ENCODE measurements at regions not wholly inside any gene's neighbourhood (a gene's known extent, or its start where the extent isn't known, plus 50 kb on each side); places are given as distances from the start of the nearest gene placed in this dataset.

GRCh38 chr3:7973006-7973405 is 528.6 kb upstream of the LMCD1 start:
- Histone ChIP-seq H3K4me3 (ENCODE audit: low read depth in 1 of 3, low read length in 3 of 3) (no peak overlapping the region), H3K4me1 (ENCODE audit: control insufficient read depth in 4 of 4, insufficient read depth in 4 of 4, low read length in 3 of 4) (no peaks in the 10 kb centered on the region), H3K9ac (ENCODE audit: low read depth in 1 of 2, low read length in 2 of 2) (no peak overlapping the region), H3K27ac (ENCODE audit: low read depth in 1 of 2, low read length in 2 of 2) (no peak overlapping the region), H3K36me3 (ENCODE audit: control insufficient read depth in 4 of 4, insufficient read depth in 3 of 4, low read depth in 1 of 4, low read length in 3 of 4) (no peaks in the 10 kb centered on the region), H3K27me3 (ENCODE audit: control insufficient read depth in 4 of 4, insufficient read depth in 4 of 4, low read length in 3 of 4) (no peaks in the 10 kb centered on the region), H3K9me3 (ENCODE audit: control insufficient read depth in 4 of 4, low read length in 3 of 4) (peaks cover 0 to 4% (median 0%) of the 10 kb centered on the region in 4 donors)
- 49% methylated on average over 1 of the region's 1 CpG for WGBS
- TF ChIP-seq YY1 (IDR thresholded peaks at IDR 0.05) = no peak
- TF ChIP-seq SP1 (IDR thresholded peaks at IDR 0.05) = no peak
- TF ChIP-seq ATF3 (IDR thresholded peaks at IDR 0.05) = no peak
- TF ChIP-seq TAF1 (conservative IDR thresholded peaks at IDR 0.05) = no peak
- no peak for TF ChIP-seq RAD21 (IDR thresholded peaks at IDR 0.05)
- no peak for TF ChIP-seq GABPA (IDR thresholded peaks at IDR 0.05 in 1 of 2, conservative IDR thresholded peaks at IDR 0.05 in 1 of 2)
- no peak for TF ChIP-seq ZBTB33 (IDR thresholded peaks at IDR 0.05)
- TF ChIP-seq REST (IDR thresholded peaks at IDR 0.05) = no peak
- no peak for TF ChIP-seq MAX (IDR thresholded peaks at IDR 0.05)
- TF ChIP-seq HNF4G (IDR thresholded peaks at IDR 0.05) = no peak
- TF ChIP-seq NR2F2 (IDR thresholded peaks at IDR 0.05) = no peak
- TF ChIP-seq FOXA2 (IDR thresholded peaks at IDR 0.05) = no peak
- TF ChIP-seq EGR1 (IDR thresholded peaks at IDR 0.05; ENCODE audit: low read depth in 2 of 2) = no peak
- no peak for TF ChIP-seq HNF4A (conservative IDR thresholded peaks at IDR 0.05)
- TF ChIP-seq RXRA (IDR thresholded peaks at IDR 0.05) = no peak
- TF ChIP-seq, protein P1, sequence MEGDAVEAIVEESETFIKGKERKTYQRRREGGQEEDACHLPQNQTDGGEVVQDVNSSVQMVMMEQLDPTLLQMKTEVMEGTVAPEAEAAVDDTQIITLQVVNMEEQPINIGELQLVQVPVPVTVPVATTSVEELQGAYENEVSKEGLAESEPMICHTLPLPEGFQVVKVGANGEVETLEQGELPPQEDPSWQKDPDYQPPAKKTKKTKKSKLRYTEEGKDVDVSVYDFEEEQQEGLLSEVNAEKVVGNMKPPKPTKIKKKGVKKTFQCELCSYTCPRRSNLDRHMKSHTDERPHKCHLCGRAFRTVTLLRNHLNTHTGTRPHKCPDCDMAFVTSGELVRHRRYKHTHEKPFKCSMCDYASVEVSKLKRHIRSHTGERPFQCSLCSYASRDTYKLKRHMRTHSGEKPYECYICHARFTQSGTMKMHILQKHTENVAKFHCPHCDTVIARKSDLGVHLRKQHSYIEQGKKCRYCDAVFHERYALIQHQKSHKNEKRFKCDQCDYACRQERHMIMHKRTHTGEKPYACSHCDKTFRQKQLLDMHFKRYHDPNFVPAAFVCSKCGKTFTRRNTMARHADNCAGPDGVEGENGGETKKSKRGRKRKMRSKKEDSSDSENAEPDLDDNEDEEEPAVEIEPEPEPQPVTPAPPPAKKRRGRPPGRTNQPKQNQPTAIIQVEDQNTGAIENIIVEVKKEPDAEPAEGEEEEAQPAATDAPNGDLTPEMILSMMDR (IDR thresholded peaks at IDR 0.05; ENCODE audit: low read depth, low read length, missing input control) = no peak
- TF ChIP-seq JUND (IDR thresholded peaks at IDR 0.05) = no peak
- no peak for TF ChIP-seq FOXA1 (IDR thresholded peaks at IDR 0.05)
- no peak for DNase-seq (ENCODE audit: low spot score)
